ENCODE measurements at regions not wholly inside any gene's neighbourhood (a gene's known extent, or its start where the extent isn't known, plus 50 kb on each side); places are given as distances from the start of the nearest gene placed in this dataset.

- ATAC-seq (ENCODE audit: poor library complexity) = no peak
- TF ChIP-seq CTCF (IDR thresholded peaks at IDR 0.05) = no peak
- DNase-seq = no peak
- H3K4me3 Mint-ChIP-seq = no peak overlapping the region
- intact Hi-C loops (cut with DNase I, micrococcal nuclease) = no loop called here
- Histone ChIP-seq H3K27ac (ENCODE audit: low read depth in 1 of 2, low read length in 2 of 2) (no peak overlapping the region), H3K36me3 (ENCODE audit: insufficient read depth, low read length) (no peaks in the 10 kb centered on the region), H3K27me3 (ENCODE audit: control insufficient read depth in 1 of 2, insufficient read depth in 2 of 2, low read length in 2 of 2) (no peaks in the 10 kb centered on the region), H3K4me1 (ENCODE audit: insufficient read depth, low read length) (no peaks in the 10 kb centered on the region), H3K9me3 (ENCODE audit: control insufficient read depth in 1 of 2, insufficient read depth in 1 of 2, low read length in 2 of 2) (no peaks in the 10 kb centered on the region), H3K4me3 (ENCODE audit: low read length) (no peak overlapping the region)
- CTCF ChIA-PET = no interaction called here
- no peaks in the 10 kb centered on the region for H3K27me3 Mint-ChIP-seq
- H3K36me3 Mint-ChIP-seq (ENCODE audit: low read depth) = no peaks in the 10 kb centered on the region
- POLR2A ChIA-PET = no interaction called here
- H3K4me1 Mint-ChIP-seq (ENCODE audit: low read depth) = no peaks in the 10 kb centered on the region
- H3K9me3 Mint-ChIP-seq = no peaks in the 10 kb centered on the region
- no peak overlapping the region for H3K27ac Mint-ChIP-seq
Observed at GRCh38 chr4:31068257-31069075, 348.3 kb downstream of the PCDH7 start.

GRCh38 chr4:31069151-31069550, 349.0 kb downstream of the PCDH7 start:
- CTCF ChIA-PET = no interaction called here
- TF ChIP-seq CTCF (IDR thresholded peaks at IDR 0.05) = no peak
- H3K4me1 ChIP-seq (ENCODE audit: insufficient read depth, low read length) = no peaks in the 10 kb centered on the region
- DNase-seq = no peak
- no peaks in the 10 kb centered on the region for H3K27me3 Mint-ChIP-seq
- H3K4me1 Mint-ChIP-seq (ENCODE audit: low read depth) = no peaks in the 10 kb centered on the region
- H3K4me3 ChIP-seq (ENCODE audit: low read length) = no peak overlapping the region
- no peaks in the 10 kb centered on the region for H3K36me3 Mint-ChIP-seq (ENCODE audit: low read depth)
- no peaks in the 10 kb centered on the region for H3K36me3 ChIP-seq (ENCODE audit: insufficient read depth, low read length)
- H3K27ac ChIP-seq (ENCODE audit: low read depth in 1 of 2, low read length in 2 of 2) = no peak overlapping the region
- no peak overlapping the region for H3K4me3 Mint-ChIP-seq
- H3K9me3 ChIP-seq (ENCODE audit: control insufficient read depth in 1 of 2, insufficient read depth in 1 of 2, low read length in 2 of 2) = no peaks in the 10 kb centered on the region
- POLR2A ChIA-PET = no interaction called here
- ATAC-seq (ENCODE audit: poor library complexity) = no peak
- H3K27ac Mint-ChIP-seq = no peak overlapping the region
- no peaks in the 10 kb centered on the region for H3K27me3 ChIP-seq (ENCODE audit: control insufficient read depth in 1 of 2, insufficient read depth in 2 of 2, low read length in 2 of 2)
- no peaks in the 10 kb centered on the region for H3K9me3 Mint-ChIP-seq
- intact Hi-C loops (cut with DNase I, micrococcal nuclease) = no loop called here

GRCh38 chr4:31071508-31072486, 351.6 kb downstream of the PCDH7 start:
- POLR2A ChIA-PET = no interaction called here

More at GRCh38 chr4:31071508-31072486, 351.6 kb downstream of the PCDH7 start:
- H3K27me3 Mint-ChIP-seq = no peaks in the 10 kb centered on the region
- Histone ChIP-seq H3K27ac (ENCODE audit: low read depth in 1 of 2, low read length in 2 of 2) (no peak overlapping the region), H3K4me3 (ENCODE audit: low read length) (no peak overlapping the region), H3K27me3 (ENCODE audit: control insufficient read depth in 1 of 2, insufficient read depth in 2 of 2, low read length in 2 of 2) (no peaks in the 10 kb centered on the region), H3K36me3 (ENCODE audit: insufficient read depth, low read length) (no peaks in the 10 kb centered on the region), H3K4me1 (ENCODE audit: insufficient read depth, low read length) (no peaks in the 10 kb centered on the region), H3K9me3 (ENCODE audit: control insufficient read depth in 1 of 2, insufficient read depth in 1 of 2, low read length in 2 of 2) (no peaks in the 10 kb centered on the region)
- H3K4me3 Mint-ChIP-seq = no peak overlapping the region
- no peaks in the 10 kb centered on the region for H3K4me1 Mint-ChIP-seq (ENCODE audit: low read depth)
- H3K9me3 Mint-ChIP-seq = no peaks in the 10 kb centered on the region
- CTCF ChIA-PET = interaction anchor here (0.7 kb wide), 1 partner anchor 11 kb away, joined by 3 read pairs; no protein-coding TSS in a partner anchor
- H3K27ac Mint-ChIP-seq = no peak overlapping the region
- no peaks in the 10 kb centered on the region for H3K36me3 Mint-ChIP-seq (ENCODE audit: low read depth)
- no peak for TF ChIP-seq CTCF (IDR thresholded peaks at IDR 0.05)
- no peak for ATAC-seq (ENCODE audit: poor library complexity)
- intact Hi-C loops (cut with DNase I, micrococcal nuclease) = no loop called here
- no peak for DNase-seq
